ENCODE measurements at regions not wholly inside any gene's neighbourhood (a gene's known extent, or its start where the extent isn't known, plus 50 kb on each side); places are given as distances from the start of the nearest gene placed in this dataset.

DNA sequence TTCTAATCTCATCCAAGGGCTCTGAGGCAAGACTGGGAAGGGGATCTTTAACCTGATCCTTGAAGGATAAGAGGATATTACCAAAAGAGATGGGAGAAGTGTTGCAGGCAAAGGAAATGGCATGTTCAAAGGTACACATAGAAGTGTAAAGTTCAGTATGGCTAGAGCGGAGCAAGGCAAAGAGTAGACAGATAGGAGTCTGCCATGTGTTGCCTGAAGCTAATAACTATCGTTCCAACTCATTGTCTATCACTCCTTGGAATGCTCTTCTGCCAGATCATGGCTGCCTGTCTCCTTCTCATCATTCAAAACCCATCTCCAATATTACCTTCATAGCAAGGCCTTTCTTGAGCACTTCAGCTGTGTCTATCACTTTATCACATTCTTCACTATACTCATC is 55.2 kb upstream of the IL1RAPL2 start (continued):
- TF ChIP-seq ELF3 (CRISPR knock-in tag; IDR thresholded peaks at IDR 0.05) (no peak), ZNF510 (CRISPR knock-in tag; IDR thresholded peaks at IDR 0.05; ENCODE audit: low read depth) (no peak), ZNF264 (CRISPR knock-in tag; IDR thresholded peaks at IDR 0.05) (no peak), KAT2B (IDR thresholded peaks at IDR 0.05; ENCODE audit: borderline replicate concordance, low read depth, low read length) (no peak)

DNA sequence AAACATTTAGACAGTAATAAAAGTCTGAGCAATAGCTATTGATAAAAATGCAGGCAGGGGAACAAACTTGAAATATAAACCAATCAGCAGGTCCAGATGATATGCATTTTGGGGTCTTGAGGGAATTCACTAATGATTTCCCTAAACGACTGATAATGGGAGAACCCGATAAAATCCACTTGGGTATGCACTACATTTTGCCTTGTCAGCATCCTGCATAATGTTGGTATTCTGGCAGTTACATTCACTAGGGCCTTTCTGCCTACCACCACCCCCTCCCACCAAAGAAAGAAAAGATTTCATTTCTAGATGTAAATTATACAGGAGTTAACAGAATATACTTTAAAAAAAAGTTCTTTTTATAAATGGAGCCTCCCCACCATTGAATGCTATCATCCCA is 63.5 kb upstream of the IL1RAPL2 start:
- FAIRE-seq (no peak), DNase-seq (ENCODE audit: low spot score) (no peak), ATAC-seq (no peak)
- no TSS peak for BruUV-seq (replicated peaks)
- Histone ChIP-seq H3K4me1 (ENCODE audit: insufficient read depth, low read length) (no peaks in the 10 kb centered on the region), H3K36me3 (replicated peaks in 1 of 2; ENCODE audit: control insufficient read depth in 1 of 2, insufficient read depth in 2 of 2, low read length in 2 of 2) (no peaks in the 10 kb centered on the region), H3K27ac (ENCODE audit: extremely low read length, insufficient read depth, low read length) (no peak overlapping the region), H3K79me2 (ENCODE audit: insufficient read depth, low read length) (no peaks in the 10 kb centered on the region), H3K27me3 (ENCODE audit: control insufficient read depth in 1 of 2, insufficient read depth in 2 of 2, low read length in 2 of 2) (no peaks in the 10 kb centered on the region), H3K9ac (ENCODE audit: insufficient read depth, low read depth, low read length) (no peak overlapping the region), H4K20me1 (ENCODE audit: insufficient read depth, low read length) (no peaks in the 10 kb centered on the region), H2AFZ (ENCODE audit: low read length) (no peak overlapping the region), H3K9me3 (ENCODE audit: low read length) (no peaks in the 10 kb centered on the region), H3K4me3 (replicated peaks in 1 of 3; ENCODE audit: insufficient read depth in 1 of 3, low read depth in 2 of 3, low read length in 3 of 3) (no peak overlapping the region), H3K4me2 (ENCODE audit: low read depth, low read length) (no peak overlapping the region)
- POLR2A ChIA-PET = no interaction called here
- CTCF ChIA-PET (ENCODE audit: low intra/inter-chr PET ratio, low total read pairs) = no interaction called here
- in situ Hi-C loops (cut with HindIII; ENCODE audit: extremely low pct_ligation_motif_present, low pct_unique_long_range_greater_than_20kb) (no loop called here), intact Hi-C loops (cut with micrococcal nuclease; ENCODE audit: unreplicated experiment) (no loop called here)
- 0% methylated on average over 1 of the region's 2 CpGs for WGBS (ENCODE audit: low lambda C conversion rate)
- TF ChIP-seq MAFK (conservative IDR thresholded peaks at IDR 0.05 in 1 of 2, IDR thresholded peaks at IDR 0.05 in 1 of 2; ENCODE audit: low read length in 2 of 2) = peak; percentile 41 to 79; a peak in 3 of 4 replicates
- TF ChIP-seq, protein P1, sequence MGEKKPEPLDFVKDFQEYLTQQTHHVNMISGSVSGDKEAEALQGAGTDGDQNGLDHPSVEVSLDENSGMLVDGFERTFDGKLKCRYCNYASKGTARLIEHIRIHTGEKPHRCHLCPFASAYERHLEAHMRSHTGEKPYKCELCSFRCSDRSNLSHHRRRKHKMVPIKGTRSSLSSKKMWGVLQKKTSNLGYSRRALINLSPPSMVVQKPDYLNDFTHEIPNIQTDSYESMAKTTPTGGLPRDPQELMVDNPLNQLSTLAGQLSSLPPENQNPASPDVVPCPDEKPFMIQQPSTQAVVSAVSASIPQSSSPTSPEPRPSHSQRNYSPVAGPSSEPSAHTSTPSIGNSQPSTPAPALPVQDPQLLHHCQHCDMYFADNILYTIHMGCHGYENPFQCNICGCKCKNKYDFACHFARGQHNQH (CRISPR knock-in tag; IDR thresholded peaks at IDR 0.05) = no peak
- TF ChIP-seq MAFF (IDR thresholded peaks at IDR 0.05; ENCODE audit: low read depth, low read length) = peak; percentile 35

DNA sequence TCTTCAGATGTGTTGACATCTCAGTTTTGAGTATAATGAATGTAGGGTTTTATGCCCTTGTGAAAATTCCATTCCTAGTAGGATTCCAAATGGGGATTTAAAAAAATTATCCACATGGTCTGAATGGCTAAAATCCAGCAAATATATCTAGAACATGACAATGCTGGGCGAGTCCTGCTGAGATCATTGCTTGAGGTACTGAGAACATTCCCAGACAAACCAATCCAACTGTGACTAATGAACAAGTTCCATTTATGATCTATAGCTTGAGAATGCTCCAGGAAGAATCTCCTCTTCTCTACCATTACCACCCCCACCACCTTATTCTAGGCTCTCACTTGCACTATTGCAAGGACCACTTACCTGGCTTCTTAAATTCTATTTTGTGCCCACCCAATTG is 77.2 kb upstream of the IL1RAPL2 start:
- no peaks in the 10 kb centered on the region for H4K20me1 ChIP-seq (ENCODE audit: insufficient read depth, low read length)
- ChIA-PET POLR2A (no interaction called here), CTCF (ENCODE audit: low intra/inter-chr PET ratio, low total read pairs) (no interaction called here)
- DNase-seq (ENCODE audit: low spot score) (no peak), FAIRE-seq (no peak), ATAC-seq (no peak)
- no peaks in the 10 kb centered on the region for H3K27me3 ChIP-seq (ENCODE audit: control insufficient read depth in 1 of 2, insufficient read depth in 2 of 2, low read length in 2 of 2)
- no peak overlapping the region for H2AFZ ChIP-seq (ENCODE audit: low read length)
- no TSS peak for BruUV-seq (replicated peaks)
- no peaks in the 10 kb centered on the region for H3K9me3 ChIP-seq (ENCODE audit: low read length)
- H3K4me2 ChIP-seq (ENCODE audit: low read depth, low read length) = no peak overlapping the region
- H3K4me1 ChIP-seq (ENCODE audit: insufficient read depth, low read length) = no peaks in the 10 kb centered on the region
- H3K4me3 ChIP-seq (replicated peaks in 1 of 3; ENCODE audit: insufficient read depth in 1 of 3, low read depth in 2 of 3, low read length in 3 of 3) = no peak overlapping the region
- no peaks in the 10 kb centered on the region for H3K36me3 ChIP-seq (replicated peaks in 1 of 2; ENCODE audit: control insufficient read depth in 1 of 2, insufficient read depth in 2 of 2, low read length in 2 of 2)
- 0% methylated on average over 1 of the region's 1 CpG for WGBS (ENCODE audit: low lambda C conversion rate)
- in situ Hi-C loops (cut with HindIII; ENCODE audit: extremely low pct_ligation_motif_present, low pct_unique_long_range_greater_than_20kb) = no loop called here
- no peaks in the 10 kb centered on the region for H3K79me2 ChIP-seq (ENCODE audit: insufficient read depth, low read length)
- no peak overlapping the region for H3K9ac ChIP-seq (ENCODE audit: insufficient read depth, low read depth, low read length)
- intact Hi-C loops (cut with micrococcal nuclease; ENCODE audit: unreplicated experiment) = no loop called here
- H3K27ac ChIP-seq (ENCODE audit: extremely low read length, insufficient read depth, low read length) = no peak overlapping the region
- TF ChIP-seq PHF8 (CRISPR knock-in tag; IDR thresholded peaks at IDR 0.05) (no peak), ZBTB38 (CRISPR knock-in tag; IDR thresholded peaks at IDR 0.05) (no peak), ZNF816 (CRISPR knock-in tag; IDR thresholded peaks at IDR 0.05; ENCODE audit: borderline replicate concordance) (no peak), RXRB (CRISPR knock-in tag; IDR thresholded peaks at IDR 0.05; ENCODE audit: borderline replicate concordance) (no peak), ZNF580 (CRISPR knock-in tag; IDR thresholded peaks at IDR 0.05; ENCODE audit: borderline replicate concordance, low read depth) (no peak), ZNF205 (CRISPR knock-in tag; IDR thresholded peaks at IDR 0.05) (no peak), HOXA7 (CRISPR knock-in tag; IDR thresholded peaks at IDR 0.05) (no peak), IRX3 (CRISPR knock-in tag; IDR thresholded peaks at IDR 0.05; ENCODE audit: borderline replicate concordance, low read depth) (no peak), DNMT3B (CRISPR knock-in tag; conservative IDR thresholded peaks at IDR 0.05) (no peak), SKI (IDR thresholded peaks at IDR 0.05; ENCODE audit: partially characterized antibody) (no peak)
- TF ChIP-seq, protein P2, sequence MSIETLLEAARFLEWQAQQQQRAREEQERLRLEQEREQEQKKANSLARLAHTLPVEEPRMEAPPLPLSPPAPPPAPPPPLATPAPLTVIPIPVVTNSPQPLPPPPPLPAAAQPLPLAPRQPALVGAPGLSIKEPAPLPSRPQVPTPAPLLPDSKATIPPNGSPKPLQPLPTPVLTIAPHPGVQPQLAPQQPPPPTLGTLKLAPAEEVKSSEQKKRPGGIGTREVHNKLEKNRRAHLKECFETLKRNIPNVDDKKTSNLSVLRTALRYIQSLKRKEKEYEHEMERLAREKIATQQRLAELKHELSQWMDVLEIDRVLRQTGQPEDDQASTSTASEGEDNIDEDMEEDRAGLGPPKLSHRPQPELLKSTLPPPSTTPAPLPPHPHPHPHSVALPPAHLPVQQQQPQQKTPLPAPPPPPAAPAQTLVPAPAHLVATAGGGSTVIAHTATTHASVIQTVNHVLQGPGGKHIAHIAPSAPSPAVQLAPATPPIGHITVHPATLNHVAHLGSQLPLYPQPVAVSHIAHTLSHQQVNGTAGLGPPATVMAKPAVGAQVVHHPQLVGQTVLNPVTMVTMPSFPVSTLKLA (IDR thresholded peaks at IDR 0.05) = no peak
